ENCODE measurements at regions not wholly inside any gene's neighbourhood (a gene's known extent, or its start where the extent isn't known, plus 50 kb on each side); places are given as distances from the start of the nearest gene placed in this dataset.

DNA sequence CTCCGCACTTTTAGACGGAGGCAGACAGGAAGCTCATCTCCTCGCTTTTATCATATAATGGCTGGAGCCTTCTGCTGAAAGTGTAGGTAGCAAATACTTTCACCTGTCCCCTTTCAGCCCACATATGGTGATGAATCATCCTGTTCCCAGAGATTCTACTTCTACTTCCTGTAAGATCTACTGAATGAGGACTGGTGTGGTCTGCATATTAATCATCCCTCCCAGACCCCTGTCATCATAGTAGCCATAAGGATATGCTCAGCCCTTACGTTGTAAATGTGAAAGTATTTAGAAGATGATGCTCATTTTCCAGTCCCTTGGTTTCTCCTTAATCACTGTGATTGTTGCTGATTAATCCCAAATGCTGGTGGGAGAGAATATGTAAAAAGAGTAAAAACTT, 268.2 kb upstream of the GRIP1 start:
- no peak overlapping the region for H2BK120ac ChIP-seq (ENCODE audit: insufficient read depth, low read length, poor library complexity)
- H3K4me2 ChIP-seq (ENCODE audit: low read length), result no peak overlapping the region
- no peaks in the 10 kb centered on the region for H3K79me1 ChIP-seq (ENCODE audit: low read length)
- DNase-seq, result no peak
- H4K12ac ChIP-seq (ENCODE audit: low read depth, low read length), result no peak overlapping the region
- no peak overlapping the region for H2BK12ac ChIP-seq (ENCODE audit: low read length)
- WGBS (ENCODE audit: extremely low coverage, insufficient coverage, insufficient read length), result no CpG with 5 or more reads among the region's 4 CpGs
- H4K8ac ChIP-seq (ENCODE audit: low read depth, low read length), result no peak overlapping the region
- no peak overlapping the region for H2AFZ ChIP-seq (ENCODE audit: insufficient read depth, low read length, poor library complexity)
- no peak overlapping the region for H3K9ac ChIP-seq (ENCODE audit: low read length)
- no peaks in the 10 kb centered on the region for H3K79me2 ChIP-seq (ENCODE audit: control insufficient read depth, insufficient read depth, low read length, poor library complexity)
- H3K14ac ChIP-seq (ENCODE audit: low read length), result no peak overlapping the region
- H2BK5ac ChIP-seq (ENCODE audit: low read depth, low read length, poor library complexity), result no peak overlapping the region
- no peak overlapping the region for H3K27ac ChIP-seq (ENCODE audit: low read depth, low read length)
- no peak overlapping the region for H3K4ac ChIP-seq (ENCODE audit: low read depth, low read length)
- H2AK5ac ChIP-seq (ENCODE audit: low read length), result no peak overlapping the region
- no peaks in the 10 kb centered on the region for H3K36me3 ChIP-seq (ENCODE audit: control insufficient read depth in 1 of 2, insufficient read depth in 2 of 2, low read length in 2 of 2)
- H4K91ac ChIP-seq (ENCODE audit: low read depth, low read length), result no peak overlapping the region
- no peaks in the 10 kb centered on the region for H3K9me3 ChIP-seq (ENCODE audit: insufficient read depth, low read depth, low read length)
- no peak overlapping the region for H3K23ac ChIP-seq (ENCODE audit: low read length)
- peaks cover 2 to 6% of the 10 kb centered on the region in 2 experiments for H3K4me1 ChIP-seq (ENCODE audit: control insufficient read depth in 1 of 2, insufficient read depth in 2 of 2, low read length in 2 of 2)
- H3K4me3 ChIP-seq (ENCODE audit: low read depth, low read length), result no peak overlapping the region
- no peaks in the 10 kb centered on the region for H3K27me3 ChIP-seq (ENCODE audit: insufficient read depth, low read length)
- no peak overlapping the region for H3K18ac ChIP-seq (ENCODE audit: low read length)

DNA sequence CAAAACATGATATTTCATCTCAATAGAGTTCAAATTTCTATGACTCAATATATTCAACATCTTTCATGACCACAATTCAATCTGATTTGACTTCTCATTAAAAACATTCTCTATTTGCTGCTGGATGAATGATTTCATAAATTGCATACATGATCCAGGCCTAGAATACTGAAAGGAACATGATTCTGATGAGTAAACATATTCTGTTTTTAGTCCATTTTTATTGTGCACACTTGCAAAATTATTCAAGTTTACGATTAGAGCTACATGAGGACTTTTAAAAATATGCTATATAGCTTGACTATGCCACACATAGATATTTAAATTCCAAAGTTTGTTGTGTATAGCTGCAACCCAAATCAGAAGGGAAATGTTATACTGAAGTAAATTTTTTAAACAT, 273.8 kb upstream of the GRIP1 start:
- H4K91ac ChIP-seq (ENCODE audit: low read depth, low read length), result no peak overlapping the region
- H3K79me1 ChIP-seq (ENCODE audit: low read length), result no peaks in the 10 kb centered on the region
- no peak overlapping the region for H2AFZ ChIP-seq (ENCODE audit: insufficient read depth, low read length, poor library complexity)
- H3K18ac ChIP-seq (ENCODE audit: low read length), result no peak overlapping the region
- H3K4me1 ChIP-seq (ENCODE audit: control insufficient read depth in 1 of 2, insufficient read depth in 2 of 2, low read length in 2 of 2), result peaks cover 0 to 7% of the 10 kb centered on the region in 2 experiments
- no peak overlapping the region for H2BK5ac ChIP-seq (ENCODE audit: low read depth, low read length, poor library complexity)
- no peak overlapping the region for H3K27ac ChIP-seq (ENCODE audit: low read depth, low read length)
- H3K14ac ChIP-seq (ENCODE audit: low read length), result no peak overlapping the region
- no peaks in the 10 kb centered on the region for H3K9me3 ChIP-seq (ENCODE audit: insufficient read depth, low read depth, low read length)
- no peaks in the 10 kb centered on the region for H3K79me2 ChIP-seq (ENCODE audit: control insufficient read depth, insufficient read depth, low read length, poor library complexity)
- no peak overlapping the region for H2AK5ac ChIP-seq (ENCODE audit: low read length)
- no peaks in the 10 kb centered on the region for H3K27me3 ChIP-seq (ENCODE audit: insufficient read depth, low read length)
- no peak overlapping the region for H2BK12ac ChIP-seq (ENCODE audit: low read length)
- H3K23ac ChIP-seq (ENCODE audit: low read length), result no peak overlapping the region
- no peak overlapping the region for H2BK120ac ChIP-seq (ENCODE audit: insufficient read depth, low read length, poor library complexity)
- DNase-seq, result no peak
- no peak overlapping the region for H3K4me2 ChIP-seq (ENCODE audit: low read length)
- H3K4me3 ChIP-seq (ENCODE audit: low read depth, low read length), result no peak overlapping the region
- no peaks in the 10 kb centered on the region for H3K36me3 ChIP-seq (ENCODE audit: control insufficient read depth in 1 of 2, insufficient read depth in 2 of 2, low read length in 2 of 2)
- no peak overlapping the region for H3K4ac ChIP-seq (ENCODE audit: low read depth, low read length)
- WGBS (ENCODE audit: extremely low coverage, insufficient coverage, insufficient read length), result no CpG with 5 or more reads among the region's 1 CpG
- H4K12ac ChIP-seq (ENCODE audit: low read depth, low read length), result no peak overlapping the region
- no peak overlapping the region for H4K8ac ChIP-seq (ENCODE audit: low read depth, low read length)
- H3K9ac ChIP-seq (ENCODE audit: low read length), result no peak overlapping the region

GRCh38 chr12:66956300-66956699, 277.4 kb upstream of the GRIP1 start:
- H3K27me3 ChIP-seq (ENCODE audit: insufficient read depth, low read length), result no peaks in the 10 kb centered on the region
- no peaks in the 10 kb centered on the region for H3K36me3 ChIP-seq (ENCODE audit: control insufficient read depth in 1 of 2, insufficient read depth in 2 of 2, low read length in 2 of 2)
- H4K12ac ChIP-seq (ENCODE audit: low read depth, low read length), result no peak overlapping the region
- H3K4me2 ChIP-seq (ENCODE audit: low read length), result no peak overlapping the region
- H2BK12ac ChIP-seq (ENCODE audit: low read length), result no peak overlapping the region
- no peak overlapping the region for H2AK5ac ChIP-seq (ENCODE audit: low read length)
- H3K79me2 ChIP-seq (ENCODE audit: control insufficient read depth, insufficient read depth, low read length, poor library complexity), result no peaks in the 10 kb centered on the region
- H3K27ac ChIP-seq (ENCODE audit: low read depth, low read length), result no peak overlapping the region
- no peaks in the 10 kb centered on the region for H3K9me3 ChIP-seq (ENCODE audit: insufficient read depth, low read depth, low read length)
- H3K23ac ChIP-seq (ENCODE audit: low read length), result no peak overlapping the region
- no peak overlapping the region for H3K4me3 ChIP-seq (ENCODE audit: low read depth, low read length)
- no peak overlapping the region for H2BK120ac ChIP-seq (ENCODE audit: insufficient read depth, low read length, poor library complexity)
- H4K8ac ChIP-seq (ENCODE audit: low read depth, low read length), result no peak overlapping the region
- no peak overlapping the region for H2AFZ ChIP-seq (ENCODE audit: insufficient read depth, low read length, poor library complexity)
- H3K9ac ChIP-seq (ENCODE audit: low read length), result no peak overlapping the region
- no peak overlapping the region for H4K91ac ChIP-seq (ENCODE audit: low read depth, low read length)
- H3K79me1 ChIP-seq (ENCODE audit: low read length), result peaks cover 3% of the 10 kb centered on the region
- no CpG with 5 or more reads among the region's 3 CpGs for WGBS (ENCODE audit: extremely low coverage, insufficient coverage, insufficient read length)
- no peak for DNase-seq
- H3K14ac ChIP-seq (ENCODE audit: low read length), result no peak overlapping the region
- H2BK5ac ChIP-seq (ENCODE audit: low read depth, low read length, poor library complexity), result no peak overlapping the region
- peaks cover 7 to 15% of the 10 kb centered on the region in 2 experiments for H3K4me1 ChIP-seq (ENCODE audit: control insufficient read depth in 1 of 2, insufficient read depth in 2 of 2, low read length in 2 of 2)
- H3K18ac ChIP-seq (ENCODE audit: low read length), result no peak overlapping the region
- H3K4ac ChIP-seq (ENCODE audit: low read depth, low read length), result no peak overlapping the region

GRCh38 chr12:66959276-66959675, 280.4 kb upstream of the GRIP1 start:
- no peak overlapping the region for H2BK5ac ChIP-seq (ENCODE audit: low read depth, low read length, poor library complexity)
- H3K4me3 ChIP-seq (ENCODE audit: low read depth, low read length), result no peak overlapping the region
- no peaks in the 10 kb centered on the region for H3K27me3 ChIP-seq (ENCODE audit: insufficient read depth, low read length)
- no peak overlapping the region for H3K14ac ChIP-seq (ENCODE audit: low read length)
- WGBS (ENCODE audit: extremely low coverage, insufficient coverage, insufficient read length), result no CpG with 5 or more reads among the region's 2 CpGs
- no peak overlapping the region for H2AK5ac ChIP-seq (ENCODE audit: low read length)
- H3K9me3 ChIP-seq (ENCODE audit: insufficient read depth, low read depth, low read length), result no peaks in the 10 kb centered on the region
- H4K91ac ChIP-seq (ENCODE audit: low read depth, low read length), result no peak overlapping the region
- H4K12ac ChIP-seq (ENCODE audit: low read depth, low read length), result no peak overlapping the region
- H3K4me2 ChIP-seq (ENCODE audit: low read length), result no peak overlapping the region
- H3K79me1 ChIP-seq (ENCODE audit: low read length), result peaks cover 3% of the 10 kb centered on the region
- H4K8ac ChIP-seq (ENCODE audit: low read depth, low read length), result no peak overlapping the region
- H3K23ac ChIP-seq (ENCODE audit: low read length), result no peak overlapping the region
- H3K9ac ChIP-seq (ENCODE audit: low read length), result no peak overlapping the region
- H3K18ac ChIP-seq (ENCODE audit: low read length), result no peak overlapping the region
- H2BK120ac ChIP-seq (ENCODE audit: insufficient read depth, low read length, poor library complexity), result no peak overlapping the region
- peaks cover 7 to 13% of the 10 kb centered on the region in 2 experiments for H3K4me1 ChIP-seq (ENCODE audit: control insufficient read depth in 1 of 2, insufficient read depth in 2 of 2, low read length in 2 of 2)
- H3K27ac ChIP-seq (ENCODE audit: low read depth, low read length), result no peak overlapping the region
- no peak for DNase-seq
- H3K36me3 ChIP-seq (ENCODE audit: control insufficient read depth in 1 of 2, insufficient read depth in 2 of 2, low read length in 2 of 2), result no peaks in the 10 kb centered on the region
- no peak overlapping the region for H2AFZ ChIP-seq (ENCODE audit: insufficient read depth, low read length, poor library complexity)
- no peak overlapping the region for H3K4ac ChIP-seq (ENCODE audit: low read depth, low read length)
- H3K79me2 ChIP-seq (ENCODE audit: control insufficient read depth, insufficient read depth, low read length, poor library complexity), result no peaks in the 10 kb centered on the region
- no peak overlapping the region for H2BK12ac ChIP-seq (ENCODE audit: low read length)
